OCI-LY1 (cell line): ENCODE measurements at regions not wholly inside any gene's neighbourhood (a gene's known extent, or its start where the extent isn't known, plus 50 kb on each side); places are given as distances from the start of the nearest gene placed in this dataset.

Experiments
- H2AFZ ChIP-seq: fragments of 200-600 bp; sonication (generic), shearing (Covaris generic); 2 replicates; pipeline ENCODE4 v1.6.0; 2014; ENCODE audit warnings: antibody characterized with exemption, mild to moderate bottlenecking, low read length
- H3F3A ChIP-seq: fragments of 200-600 bp; sonication (generic), shearing (Covaris generic); 2 replicates; pipeline ENCODE4 v1.6.0; 2014; ENCODE audit warnings: mild to moderate bottlenecking, antibody characterized with exemption, low read length, moderate library complexity; ENCODE audit not compliant: insufficient read depth
- H3K27ac ChIP-seq: fragments of 200-600 bp; sonication (generic); 2 replicates; pipeline ENCODE4 v1.5.1; 2014; ENCODE audit warnings: low read length, mixed run types, mild to moderate bottlenecking, low read depth; ENCODE audit not compliant: poor library complexity, severe bottlenecking
- H3K27me3 ChIP-seq: fragments of 200-600 bp; sonication (generic); 2 replicates; pipeline ENCODE4 v1.6.0; 2014; ENCODE audit warnings: antibody characterized with exemption, mild to moderate bottlenecking, low read length, moderate library complexity; ENCODE audit not compliant: insufficient read depth
- H3K36me3 ChIP-seq: fragments of 200-600 bp; sonication (generic); 2 replicates; pipeline ENCODE4 v1.6.1; 2014; ENCODE audit warnings: mild to moderate bottlenecking, antibody characterized with exemption, low read length, moderate library complexity, mixed read lengths; ENCODE audit not compliant: insufficient read depth
- H3K4me1 ChIP-seq: fragments of 200-600 bp; sonication (generic); 2 replicates; pipeline ENCODE4 v1.5.1; 2014; ENCODE audit warnings: mild to moderate bottlenecking, low read length, moderate library complexity; ENCODE audit not compliant: insufficient read depth, severe bottlenecking
- H3K4me2 ChIP-seq: fragments of 200-600 bp; sonication (generic), shearing (Covaris generic); 2 replicates; pipeline ENCODE4 v1.6.1; 2014; ENCODE audit warnings: low read length
- H3K4me3 ChIP-seq: fragments of 200-600 bp; sonication (generic); 2 replicates; pipeline ENCODE4 v1.5.1; 2014; ENCODE audit warnings: low read length, low read depth, mild to moderate bottlenecking, mixed read lengths; ENCODE audit not compliant: poor library complexity, severe bottlenecking
- H3K79me2 ChIP-seq: fragments of 200-600 bp; shearing (Covaris generic); 2 replicates; pipeline ENCODE4 v1.6.1; 2016; ENCODE audit warnings: mixed run types, low read length, mixed read lengths; ENCODE audit not compliant: insufficient read depth
- H3K9ac ChIP-seq: fragments of 200-600 bp; sonication (generic), shearing (Covaris generic); 2 replicates; pipeline ENCODE4 v1.6.1; 2014; ENCODE audit warnings: mild to moderate bottlenecking, low read length, mixed read lengths
- H3K9me2 ChIP-seq: fragments of 200-600 bp; sonication (generic), shearing (Covaris generic); 2 replicates; pipeline ENCODE4 v1.6.1; 2014; ENCODE audit warnings: low read depth, mild to moderate bottlenecking, low read length, mixed read lengths
- H3K9me3 ChIP-seq: fragments of 200-600 bp; shearing (Covaris generic); 2 replicates; pipeline ENCODE4 v1.6.1; 2014; ENCODE audit warnings: low read length, mixed read lengths
- H4K20me1 ChIP-seq: fragments of 200-600 bp; sonication (generic), shearing (Covaris generic); 2 replicates; pipeline ENCODE4 v1.6.0; 2016; ENCODE audit warnings: mild to moderate bottlenecking, low read length; ENCODE audit not compliant: insufficient read depth
- CTCF ChIP-seq: fragments of 200-600 bp; sonication (generic), shearing (Covaris generic); IDR thresholded peaks from 2 replicates; pipeline ENCODE4 v1.5.1; 2017; ENCODE audit warnings: mild to moderate bottlenecking, antibody characterized with exemption, low read length, moderate library complexity, mixed read lengths
- EZH2 ChIP-seq: fragments of 200-600 bp; sonication (generic), shearing (Covaris generic); IDR thresholded peaks from 2 replicates; pipeline ENCODE4 v1.8.0; 2017; ENCODE audit warnings: borderline replicate concordance, mixed run types, mild to moderate bottlenecking, antibody characterized with exemption, low read length, moderate library complexity, mixed read lengths

- Histone ChIP-seq H3F3A (no peaks in the 10 kb centered on the region), H2AFZ (no peak overlapping the region)
Measured at GRCh38 chr18:59047321-59048047, 92.2 kb upstream of the SEC11C start.

GRCh38 chr18:59048048-59048363, 91.7 kb upstream of the SEC11C start:
- Histone ChIP-seq H3K4me3 (no peak overlapping the region), H4K20me1 (no peaks in the 10 kb centered on the region)

More at GRCh38 chr18:59047321-59048047, 92.2 kb upstream of the SEC11C start:
- TF ChIP-seq CTCF (no peak), EZH2 (no peak)
- Histone ChIP-seq H3K9me3 (no peaks in the 10 kb centered on the region), H3K27me3 (no peaks in the 10 kb centered on the region), H3K4me2 (no peak overlapping the region), H3K36me3 (no peaks in the 10 kb centered on the region), H3K79me2 (no peaks in the 10 kb centered on the region), H3K4me3 (no peak overlapping the region), H3K9ac (no peak overlapping the region), H3K9me2 (no peaks in the 10 kb centered on the region), H3K27ac (no peak overlapping the region), H3K4me1 (peaks cover 11% of the 10 kb centered on the region), H4K20me1 (no peaks in the 10 kb centered on the region)

GRCh38 chr18:59048378-59048777, 91.3 kb upstream of the SEC11C start:
- H3K4me1 ChIP-seq, result peaks cover 11% of the 10 kb centered on the region
- H3K27ac ChIP-seq, result no peak overlapping the region
- H3F3A ChIP-seq, result no peaks in the 10 kb centered on the region
- H3K9me2 ChIP-seq, result no peaks in the 10 kb centered on the region
- H3K4me3 ChIP-seq, result no peak overlapping the region
- no peaks in the 10 kb centered on the region for H3K36me3 ChIP-seq
- no peak overlapping the region for H3K4me2 ChIP-seq
- H4K20me1 ChIP-seq, result no peaks in the 10 kb centered on the region
- TF ChIP-seq CTCF, result no peak
- TF ChIP-seq EZH2, result no peak
- no peak overlapping the region for H2AFZ ChIP-seq
- H3K79me2 ChIP-seq, result no peaks in the 10 kb centered on the region
- H3K27me3 ChIP-seq, result no peaks in the 10 kb centered on the region
- H3K9me3 ChIP-seq, result no peaks in the 10 kb centered on the region
- no peak overlapping the region for H3K9ac ChIP-seq

More at GRCh38 chr18:59048048-59048363, 91.7 kb upstream of the SEC11C start:
- Histone ChIP-seq H3K4me2 (no peak overlapping the region), H3F3A (no peaks in the 10 kb centered on the region), H3K79me2 (no peaks in the 10 kb centered on the region), H3K27ac (no peak overlapping the region), H3K9me2 (no peaks in the 10 kb centered on the region), H2AFZ (no peak overlapping the region), H3K9ac (no peak overlapping the region), H3K9me3 (no peaks in the 10 kb centered on the region), H3K36me3 (no peaks in the 10 kb centered on the region), H3K4me1 (peaks cover 11% of the 10 kb centered on the region), H3K27me3 (no peaks in the 10 kb centered on the region)
- TF ChIP-seq EZH2, result no peak
- TF ChIP-seq CTCF, result no peak
